Ascending aorta (tissue), 2 donors: ENCODE measurements at regions not wholly inside any gene's neighbourhood (a gene's known extent, or its start where the extent isn't known, plus 50 kb on each side); places are given as distances from the start of the nearest gene placed in this dataset.

Experiments
- DNase-seq, 2 donors: peaks; one replicate each; pipeline ENCODE4 v3.0.0-alpha.2; 2019; ENCODE audit warnings: low spot score in 2 of 2
- H3K27ac ChIP-seq, 2 donors: fragments of 200-600 bp; sonication (generic); one replicate each; pipeline ENCODE4 v1.5.1; 2016 to 2017; ENCODE audit warnings: mild to moderate bottlenecking in 1 of 2
- H3K27me3 ChIP-seq: fragments of 200-600 bp; sonication (generic); one replicate; pipeline ENCODE4 v1.5.1; 2017
- H3K36me3 ChIP-seq, 2 donors: fragments of 200-600 bp; sonication (generic); one replicate each; pipeline ENCODE4 v1.5.1; 2016
- H3K4me1 ChIP-seq, 2 donors: fragments of 200-600 bp; sonication (generic); one replicate each; pipeline ENCODE4 v1.5.1; 2016 to 2017; ENCODE audit warnings: mild to moderate bottlenecking in 1 of 2
- H3K4me3 ChIP-seq, 2 donors: fragments of 200-600 bp; sonication (generic); one replicate each; pipeline ENCODE4 v1.5.1; 2016 to 2017; ENCODE audit warnings: mild to moderate bottlenecking in 1 of 2
- H3K9me3 ChIP-seq, 2 donors: fragments of 200-600 bp; sonication (generic); one replicate each; pipeline ENCODE4 v1.5.1; 2016
- intact Hi-C: fragments of 100-400 bp; cut with DNase I; formaldehyde crosslinking; loops from one replicate; pipeline ENCODE4 v1.15.1; 2023
- TF ChIP-seq, protein P1 (sequence below), 3 experiments: fragments of 200-600 bp in 2 of 3; fragments of 450-650 bp in 1 of 3; sonication (generic) in 2 of 3; IDR thresholded peaks; one replicate each; pipeline ENCODE4 v1.5.1; 2016 to 2019; ENCODE audit warnings: antibody characterized with exemption in 3 of 3, mild to moderate bottlenecking in 1 of 3, moderate library complexity in 1 of 3

DNA sequence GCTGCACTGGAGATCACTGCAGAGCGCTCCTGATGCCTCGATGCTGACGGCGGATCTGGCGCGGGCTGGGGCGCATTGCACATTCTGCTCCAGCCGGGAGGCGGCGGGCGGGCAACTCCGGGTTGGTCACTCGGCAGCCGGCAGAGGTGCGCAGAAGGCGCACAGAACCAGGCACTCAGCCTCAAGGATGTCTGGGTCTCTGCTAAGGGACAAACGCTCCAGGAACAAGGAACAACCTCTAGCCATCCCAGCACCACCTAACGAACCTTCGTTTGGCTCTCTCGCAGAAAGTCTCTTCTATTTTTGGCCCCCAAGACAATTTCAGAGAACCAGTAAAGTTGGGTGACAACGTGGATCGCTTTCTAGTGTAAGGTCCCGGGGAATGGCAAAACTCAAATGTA lies 254.6 kb downstream of the OTUD1 start:
- intact Hi-C loops = no loop called here
- H3K36me3 ChIP-seq = no peaks in the 10 kb centered on the region
- no peaks in the 10 kb centered on the region for H3K9me3 ChIP-seq
- no peak for DNase-seq
- H3K4me3 ChIP-seq = no peak overlapping the region
- H3K4me1 ChIP-seq = peaks cover 0 to 2% of the 10 kb centered on the region in 2 donors
- H3K27ac ChIP-seq = no peak overlapping the region
- H3K27me3 ChIP-seq = no peaks in the 10 kb centered on the region
- TF ChIP-seq, protein P1, sequence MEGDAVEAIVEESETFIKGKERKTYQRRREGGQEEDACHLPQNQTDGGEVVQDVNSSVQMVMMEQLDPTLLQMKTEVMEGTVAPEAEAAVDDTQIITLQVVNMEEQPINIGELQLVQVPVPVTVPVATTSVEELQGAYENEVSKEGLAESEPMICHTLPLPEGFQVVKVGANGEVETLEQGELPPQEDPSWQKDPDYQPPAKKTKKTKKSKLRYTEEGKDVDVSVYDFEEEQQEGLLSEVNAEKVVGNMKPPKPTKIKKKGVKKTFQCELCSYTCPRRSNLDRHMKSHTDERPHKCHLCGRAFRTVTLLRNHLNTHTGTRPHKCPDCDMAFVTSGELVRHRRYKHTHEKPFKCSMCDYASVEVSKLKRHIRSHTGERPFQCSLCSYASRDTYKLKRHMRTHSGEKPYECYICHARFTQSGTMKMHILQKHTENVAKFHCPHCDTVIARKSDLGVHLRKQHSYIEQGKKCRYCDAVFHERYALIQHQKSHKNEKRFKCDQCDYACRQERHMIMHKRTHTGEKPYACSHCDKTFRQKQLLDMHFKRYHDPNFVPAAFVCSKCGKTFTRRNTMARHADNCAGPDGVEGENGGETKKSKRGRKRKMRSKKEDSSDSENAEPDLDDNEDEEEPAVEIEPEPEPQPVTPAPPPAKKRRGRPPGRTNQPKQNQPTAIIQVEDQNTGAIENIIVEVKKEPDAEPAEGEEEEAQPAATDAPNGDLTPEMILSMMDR (IDR thresholded peaks at IDR 0.05) = no peak

DNA sequence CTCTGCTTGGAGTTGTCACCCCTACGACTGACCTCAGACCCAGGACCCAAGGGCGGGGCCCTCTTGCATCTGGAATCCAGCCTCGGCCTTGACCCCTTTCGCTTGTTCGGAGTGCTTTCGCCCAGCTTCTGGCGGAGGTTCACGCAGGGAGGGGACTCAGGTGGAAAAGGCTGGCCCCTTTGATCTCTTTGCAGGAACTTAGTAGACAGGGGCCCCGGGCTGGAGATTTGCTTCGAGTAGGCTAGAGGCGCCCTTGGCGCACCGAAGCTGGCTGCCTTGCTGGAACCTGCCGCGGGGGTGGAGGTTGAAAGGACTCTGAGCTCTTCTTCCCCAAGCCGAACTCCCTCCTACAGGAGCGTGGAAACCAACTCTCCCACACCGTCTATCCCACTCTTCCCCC lies 255.1 kb downstream of the OTUD1 start:
- no peaks in the 10 kb centered on the region for H3K9me3 ChIP-seq
- no peaks in the 10 kb centered on the region for H3K36me3 ChIP-seq
- H3K27me3 ChIP-seq = no peaks in the 10 kb centered on the region
- no peak for DNase-seq
- TF ChIP-seq, protein P1 (IDR thresholded peaks at IDR 0.05) = no peak
- intact Hi-C loops = no loop called here
- H3K4me3 ChIP-seq = no peak overlapping the region
- no peak overlapping the region for H3K27ac ChIP-seq
- H3K4me1 ChIP-seq = peaks cover 0 to 2% of the 10 kb centered on the region in 2 donors

DNA sequence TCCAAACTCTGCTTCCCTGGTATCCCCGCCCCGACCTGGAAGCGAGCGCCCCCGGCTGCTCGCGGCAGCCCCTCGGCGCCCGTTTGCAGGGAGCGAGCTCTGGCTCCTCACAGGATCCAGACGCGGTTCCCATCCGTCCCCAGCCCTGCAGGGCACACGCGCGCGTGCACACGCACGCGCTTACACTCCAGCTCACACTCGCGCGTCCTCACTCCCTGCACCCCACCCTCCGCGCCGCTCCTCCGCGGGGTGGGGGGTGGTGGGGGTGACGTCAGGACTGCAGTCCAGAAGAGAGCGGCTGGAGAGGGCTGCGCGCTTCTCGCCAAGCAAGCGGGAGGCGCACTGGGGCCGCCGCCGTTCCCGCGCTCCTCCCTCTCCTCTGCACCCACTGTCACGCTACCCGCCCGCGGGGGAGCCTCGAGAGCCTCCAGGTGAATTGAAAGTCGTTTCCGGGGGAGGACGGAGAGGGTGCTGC lies 255.6 kb downstream of the OTUD1 start:
- intact Hi-C loops = no loop called here
- Histone ChIP-seq H3K4me1 (peaks cover 0 to 2% of the 10 kb centered on the region in 2 donors), H3K36me3 (no peaks in the 10 kb centered on the region), H3K27me3 (no peaks in the 10 kb centered on the region), H3K9me3 (no peaks in the 10 kb centered on the region), H3K27ac (no peak overlapping the region), H3K4me3 (peak overlapping the region; percentile 26 to 33)
- TF ChIP-seq, protein P1 (IDR thresholded peaks at IDR 0.05) = no peak
- no peak for DNase-seq

GRCh38 chr10:23694921-23695824 lies 256.3 kb downstream of the OTUD1 start:
- no peaks in the 10 kb centered on the region for H3K36me3 ChIP-seq
- peak overlapping the region; percentile 26 to 33 for H3K4me3 ChIP-seq
- H3K27ac ChIP-seq = no peak overlapping the region
- peaks cover 0 to 2% of the 10 kb centered on the region in 2 donors for H3K4me1 ChIP-seq
- intact Hi-C loops = no loop called here
- H3K9me3 ChIP-seq = no peaks in the 10 kb centered on the region
- no peaks in the 10 kb centered on the region for H3K27me3 ChIP-seq
- DNase-seq = no peak
- TF ChIP-seq, protein P1 (IDR thresholded peaks at IDR 0.05) = no peak

- intact Hi-C loops = no loop called here
- Histone ChIP-seq H3K9me3 (no peaks in the 10 kb centered on the region), H3K36me3 (no peaks in the 10 kb centered on the region), H3K27me3 (no peaks in the 10 kb centered on the region), H3K27ac (no peak overlapping the region), H3K4me3 (no peak overlapping the region), H3K4me1 (peaks cover 0 to 2% of the 10 kb centered on the region in 2 donors)
- no peak for DNase-seq
- TF ChIP-seq, protein P1 (IDR thresholded peaks at IDR 0.05) = no peak
These were observed 257.0 kb downstream of the OTUD1 start for GRCh38 chr10:23695825-23696420.
